Bronchial epithelial cell (primary cell): ENCODE measurements at regions not wholly inside any gene's neighbourhood (a gene's known extent, or its start where the extent isn't known, plus 50 kb on each side); places are given as distances from the start of the nearest gene placed in this dataset.

Experiments used
- DNase-seq: peaks from one replicate; pipeline ENCODE4 v3.0.0-alpha.2; 2010; ENCODE audit warnings: low read depth
- FAIRE-seq: peaks from 2 replicates; lab custom pipeline; 2011; peaks lifted over from hg19 to GRCh38; lab: Jason Lieb, UNC
- H3K27me3 ChIP-seq: 2 replicates; pipeline ENCODE4 v1.5.1; 2011; ENCODE audit warnings: low read length; ENCODE audit not compliant: control insufficient read depth, insufficient read depth
- H3K36me3 ChIP-seq: 2 replicates; pipeline ENCODE4 v1.5.1; 2011; ENCODE audit warnings: low read length; ENCODE audit not compliant: control insufficient read depth, insufficient read depth
- H3K4me3 ChIP-seq: 2 replicates; pipeline ENCODE4 v1.5.1; 2011; ENCODE audit warnings: mild to moderate bottlenecking, low read depth, low read length, control low read depth
- TF ChIP-seq, protein P1 (sequence below): IDR thresholded peaks from 2 replicates; pipeline ENCODE4 v1.5.1; 2011; ENCODE audit warnings: mild to moderate bottlenecking, moderate library complexity, low read length, control low read depth, inconsistent platforms; ENCODE audit not compliant: insufficient read depth, severe bottlenecking

DNA sequence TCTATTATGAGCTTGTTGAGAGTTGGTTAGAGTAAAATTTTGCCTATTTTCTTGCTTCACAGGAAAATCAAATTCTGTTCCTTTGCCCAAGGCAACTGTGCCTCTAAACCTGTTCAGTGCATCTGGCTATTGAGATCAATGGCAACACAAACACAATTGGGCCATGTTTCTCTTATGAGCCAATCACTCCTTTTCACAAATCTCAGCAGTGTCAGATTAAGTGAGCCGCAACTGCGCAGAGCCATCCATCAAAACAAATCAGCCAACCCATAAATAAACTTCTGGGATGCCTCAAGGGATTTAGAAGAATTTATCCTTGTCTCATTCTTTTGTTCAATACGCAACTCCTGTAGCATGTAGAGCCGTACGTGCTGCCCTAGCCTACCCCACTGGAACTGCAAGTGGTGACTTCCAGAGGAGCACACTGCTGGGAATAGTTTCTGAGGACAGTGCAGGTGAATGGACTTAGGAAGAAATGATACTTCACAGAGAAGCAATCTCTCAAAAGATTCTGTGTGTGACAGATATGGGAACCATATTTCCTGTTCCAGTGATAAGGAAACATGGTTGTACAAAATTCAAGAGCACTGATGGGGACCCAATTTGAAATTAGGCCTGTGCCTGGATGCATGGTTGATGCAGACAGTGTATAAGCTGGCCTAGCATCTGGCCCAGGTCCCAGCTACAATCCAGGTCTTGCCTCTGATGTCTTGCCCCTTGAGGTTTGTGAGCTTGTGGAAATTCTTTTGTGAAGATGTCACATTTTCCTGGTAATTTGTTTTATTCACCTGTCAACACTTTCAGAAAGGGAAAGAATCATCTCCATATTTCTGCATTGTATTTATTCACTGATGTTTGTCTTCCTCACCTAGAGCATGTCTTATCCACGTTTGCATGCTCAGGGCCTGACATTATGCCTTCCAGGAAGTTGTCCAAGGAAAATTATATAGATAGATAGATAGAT lies 166.2 kb downstream of the URB2 start:
- H3K27me3 ChIP-seq = peaks cover 2% of the 10 kb centered on the region
- FAIRE-seq = no peak
- TF ChIP-seq, protein P1, sequence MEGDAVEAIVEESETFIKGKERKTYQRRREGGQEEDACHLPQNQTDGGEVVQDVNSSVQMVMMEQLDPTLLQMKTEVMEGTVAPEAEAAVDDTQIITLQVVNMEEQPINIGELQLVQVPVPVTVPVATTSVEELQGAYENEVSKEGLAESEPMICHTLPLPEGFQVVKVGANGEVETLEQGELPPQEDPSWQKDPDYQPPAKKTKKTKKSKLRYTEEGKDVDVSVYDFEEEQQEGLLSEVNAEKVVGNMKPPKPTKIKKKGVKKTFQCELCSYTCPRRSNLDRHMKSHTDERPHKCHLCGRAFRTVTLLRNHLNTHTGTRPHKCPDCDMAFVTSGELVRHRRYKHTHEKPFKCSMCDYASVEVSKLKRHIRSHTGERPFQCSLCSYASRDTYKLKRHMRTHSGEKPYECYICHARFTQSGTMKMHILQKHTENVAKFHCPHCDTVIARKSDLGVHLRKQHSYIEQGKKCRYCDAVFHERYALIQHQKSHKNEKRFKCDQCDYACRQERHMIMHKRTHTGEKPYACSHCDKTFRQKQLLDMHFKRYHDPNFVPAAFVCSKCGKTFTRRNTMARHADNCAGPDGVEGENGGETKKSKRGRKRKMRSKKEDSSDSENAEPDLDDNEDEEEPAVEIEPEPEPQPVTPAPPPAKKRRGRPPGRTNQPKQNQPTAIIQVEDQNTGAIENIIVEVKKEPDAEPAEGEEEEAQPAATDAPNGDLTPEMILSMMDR = no peak
- H3K4me3 ChIP-seq = no peak overlapping the region
- H3K36me3 ChIP-seq = no peaks in the 10 kb centered on the region
- DNase-seq = no peak

DNA sequence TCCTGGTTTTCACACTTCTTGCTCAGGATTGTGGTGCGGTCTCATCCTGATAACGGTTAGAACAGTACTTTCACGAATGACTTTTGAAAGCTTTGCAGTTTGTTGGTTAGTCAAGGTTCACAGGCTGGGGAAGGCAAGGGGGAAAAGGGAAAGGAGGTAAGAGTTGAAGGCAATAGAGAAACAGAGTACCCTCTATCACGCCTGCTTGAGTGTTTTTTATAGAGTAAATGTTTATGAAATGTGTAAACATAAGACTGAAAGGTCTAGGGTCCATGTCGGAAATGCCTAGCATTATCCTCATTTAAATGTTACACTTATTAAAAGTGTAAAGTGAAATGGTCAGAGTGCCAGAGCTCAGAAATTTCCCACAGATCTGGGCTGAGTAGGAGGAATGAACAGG lies 167.4 kb downstream of the URB2 start:
- H3K4me3 ChIP-seq = no peak overlapping the region
- DNase-seq (no peak), FAIRE-seq (no peak)
- peaks cover 2% of the 10 kb centered on the region for H3K27me3 ChIP-seq
- TF ChIP-seq, protein P1 = no peak
- H3K36me3 ChIP-seq = no peaks in the 10 kb centered on the region

DNA sequence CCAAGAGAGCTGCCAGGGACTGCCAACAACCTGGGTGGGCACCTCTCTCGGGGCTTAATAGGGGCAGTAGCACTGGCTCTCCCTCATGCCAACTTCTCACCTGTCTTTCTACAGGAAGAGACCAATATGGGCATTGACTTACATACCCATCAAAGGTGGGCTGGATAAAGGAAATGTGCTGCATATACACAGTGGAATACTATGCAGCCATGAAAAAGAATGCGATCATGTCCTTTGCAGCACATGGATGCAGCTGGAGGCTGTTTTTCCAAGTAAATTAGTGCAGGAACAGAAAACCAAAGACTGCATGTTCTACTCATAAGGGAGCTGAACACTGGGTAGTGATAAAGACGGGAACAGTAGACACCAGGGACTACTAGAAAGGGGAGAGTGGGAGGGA lies 172.5 kb downstream of the URB2 start:
- H3K4me3 ChIP-seq = no peak overlapping the region
- H3K27me3 ChIP-seq = peaks cover 2% of the 10 kb centered on the region
- FAIRE-seq (peak; percentile 13), DNase-seq (no peak)
- TF ChIP-seq, protein P1 = no peak
- H3K36me3 ChIP-seq = no peaks in the 10 kb centered on the region

DNA sequence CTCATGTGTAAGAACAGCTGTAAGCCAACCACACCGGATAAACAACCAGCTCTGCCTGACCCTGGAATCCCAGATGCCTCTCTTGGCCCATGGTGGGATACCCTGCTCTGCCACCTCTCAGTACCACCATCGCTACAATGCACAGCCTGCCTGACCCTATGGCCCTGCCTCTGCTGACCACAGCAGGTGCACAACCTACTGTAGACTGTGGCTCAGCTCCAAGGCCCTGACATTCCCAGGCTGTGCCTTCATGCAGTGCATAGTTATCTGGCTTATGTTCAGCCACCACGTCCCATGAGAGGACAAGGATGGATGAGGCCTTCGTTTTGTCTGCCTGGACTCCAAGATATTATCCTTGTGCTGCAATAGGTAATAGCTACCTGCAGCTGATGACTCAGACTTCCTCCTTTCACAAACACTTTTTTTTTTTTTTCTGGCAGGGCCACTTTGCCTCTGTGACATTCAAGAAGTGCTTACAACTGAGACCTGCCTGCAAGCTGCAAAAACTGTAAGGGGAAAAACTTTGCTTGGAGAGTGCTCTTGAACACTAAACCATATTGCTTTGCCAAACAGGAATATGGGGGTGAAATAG lies 177.7 kb downstream of the URB2 start:
- FAIRE-seq = no peak
- TF ChIP-seq, protein P1 = no peak
- peak; percentile 65 for DNase-seq
- Histone ChIP-seq H3K4me3 (no peak overlapping the region), H3K27me3 (no peaks in the 10 kb centered on the region), H3K36me3 (no peaks in the 10 kb centered on the region)

GRCh38 chr1:229808272-229808671 lies 182.2 kb downstream of the URB2 start:
- no peaks in the 10 kb centered on the region for H3K36me3 ChIP-seq
- no peak for DNase-seq
- no peak for FAIRE-seq
- no peaks in the 10 kb centered on the region for H3K27me3 ChIP-seq
- no peak overlapping the region for H3K4me3 ChIP-seq
- TF ChIP-seq, protein P1 = no peak
